Immature natural killer cell (primary cell): ENCODE measurements at regions not wholly inside any gene's neighbourhood (a gene's known extent, or its start where the extent isn't known, plus 50 kb on each side); places are given as distances from the start of the nearest gene placed in this dataset.

Experiments
- DNase-seq, 3 donors: peaks; one replicate each; pipeline ENCODE4 v3.0.0; 2022; ENCODE audit warnings: mixed read lengths in 1 of 3
- H3K27ac Mint-ChIP-seq, 6 donors: one replicate each; pipeline ENCODE4 v1.8.0; 2020; ENCODE audit warnings: mixed read lengths in 6 of 6, mild to moderate bottlenecking in 5 of 6, inconsistent platforms in 4 of 6, moderate library complexity in 3 of 6
- H3K27me3 Mint-ChIP-seq, 3 donors: one replicate each; pipeline ENCODE4 v1.8.0; 2020 to 2021; ENCODE audit warnings: low read depth in 3 of 3, mild to moderate bottlenecking in 3 of 3, mixed read lengths in 3 of 3, moderate library complexity in 3 of 3, inconsistent platforms in 1 of 3
- H3K36me3 Mint-ChIP-seq, 3 donors: one replicate each; pipeline ENCODE4 v1.8.0; 2020; ENCODE audit warnings: mixed read lengths in 3 of 3, inconsistent platforms in 2 of 3, mild to moderate bottlenecking in 2 of 3
- H3K4me1 Mint-ChIP-seq, 2 donors: one replicate each; pipeline ENCODE4 v1.8.0; 2020; ENCODE audit warnings: inconsistent platforms in 2 of 2, mild to moderate bottlenecking in 2 of 2, mixed read lengths in 2 of 2, moderate library complexity in 1 of 2
- H3K4me3 Mint-ChIP-seq, 5 donors: one replicate each; pipeline ENCODE4 v1.8.0; 2020; ENCODE audit warnings: mild to moderate bottlenecking in 5 of 5, mixed read lengths in 5 of 5, inconsistent platforms in 3 of 5, moderate library complexity in 3 of 5
- H3K9me3 Mint-ChIP-seq, 6 donors: one replicate each; pipeline ENCODE4 v1.8.0; 2020; ENCODE audit warnings: mild to moderate bottlenecking in 6 of 6, mixed read lengths in 6 of 6, inconsistent platforms in 4 of 6, moderate library complexity in 3 of 6

- DNase-seq, result no peak
- no peaks in the 10 kb centered on the region for H3K4me1 Mint-ChIP-seq
- peaks cover 3 to 38% (median 8%) of the 10 kb centered on the region in 6 donors for H3K9me3 Mint-ChIP-seq
- no peak overlapping the region for H3K27ac Mint-ChIP-seq
- H3K27me3 Mint-ChIP-seq, result no peaks in the 10 kb centered on the region
- no peak overlapping the region for H3K4me3 Mint-ChIP-seq
- H3K36me3 Mint-ChIP-seq, result no peaks in the 10 kb centered on the region
Measured at GRCh38 chr11:91158891-91159537, 936.2 kb upstream of the CHORDC1 start.

GRCh38 chr11:91158297-91158696, 935.4 kb upstream of the CHORDC1 start:
- no peak overlapping the region for H3K27ac Mint-ChIP-seq
- H3K9me3 Mint-ChIP-seq, result peaks cover 3 to 38% (median 8%) of the 10 kb centered on the region in 6 donors
- no peak overlapping the region for H3K4me3 Mint-ChIP-seq
- no peak for DNase-seq
- no peaks in the 10 kb centered on the region for H3K27me3 Mint-ChIP-seq
- H3K4me1 Mint-ChIP-seq, result no peaks in the 10 kb centered on the region
- no peaks in the 10 kb centered on the region for H3K36me3 Mint-ChIP-seq

- Mint-ChIP-seq H3K4me1 (no peaks in the 10 kb centered on the region), H3K27ac (no peak overlapping the region), H3K27me3 (no peaks in the 10 kb centered on the region), H3K4me3 (no peak overlapping the region), H3K36me3 (peaks cover 0 to 4% (median 0%) of the 10 kb centered on the region in 3 donors), H3K9me3 (peaks cover 6 to 52% (median 20%) of the 10 kb centered on the region in 6 donors)
- DNase-seq, result no peak
Measured at GRCh38 chr11:91156041-91156440, 933.2 kb upstream of the CHORDC1 start.

GRCh38 chr11:91147885-91148284, 925.0 kb upstream of the CHORDC1 start:
- DNase-seq, result no peak
- no peak overlapping the region for H3K27ac Mint-ChIP-seq
- H3K4me1 Mint-ChIP-seq, result no peaks in the 10 kb centered on the region
- no peaks in the 10 kb centered on the region for H3K27me3 Mint-ChIP-seq
- H3K4me3 Mint-ChIP-seq, result no peak overlapping the region
- peaks cover 12 to 51% (median 33%) of the 10 kb centered on the region in 6 donors for H3K9me3 Mint-ChIP-seq
- peaks cover 0 to 2% (median 0%) of the 10 kb centered on the region in 3 donors for H3K36me3 Mint-ChIP-seq

- H3K36me3 Mint-ChIP-seq, result no peaks in the 10 kb centered on the region
- no peak overlapping the region for H3K27ac Mint-ChIP-seq
- H3K4me3 Mint-ChIP-seq, result no peak overlapping the region
- H3K27me3 Mint-ChIP-seq, result no peaks in the 10 kb centered on the region
- no peaks in the 10 kb centered on the region for H3K4me1 Mint-ChIP-seq
- peaks cover 14 to 51% (median 23%) of the 10 kb centered on the region in 6 donors for H3K9me3 Mint-ChIP-seq
- DNase-seq, result no peak
Measured at GRCh38 chr11:91141655-91142054, 918.8 kb upstream of the CHORDC1 start.

- H3K27me3 Mint-ChIP-seq, result no peaks in the 10 kb centered on the region
- H3K9me3 Mint-ChIP-seq, result peaks cover 10 to 31% (median 17%) of the 10 kb centered on the region in 6 donors
- no peak overlapping the region for H3K4me3 Mint-ChIP-seq
- H3K36me3 Mint-ChIP-seq, result peaks cover 0 to 3% (median 0%) of the 10 kb centered on the region in 3 donors
- no peak overlapping the region for H3K27ac Mint-ChIP-seq
- no peaks in the 10 kb centered on the region for H3K4me1 Mint-ChIP-seq
- no peak for DNase-seq
Measured at GRCh38 chr11:91136631-91137030, 913.8 kb upstream of the CHORDC1 start.

GRCh38 chr11:91133361-91133760, 910.5 kb upstream of the CHORDC1 start:
- Mint-ChIP-seq H3K36me3 (peaks cover 0 to 3% (median 0%) of the 10 kb centered on the region in 3 donors), H3K4me1 (no peaks in the 10 kb centered on the region), H3K27ac (no peak overlapping the region), H3K9me3 (peaks cover 8 to 37% (median 16%) of the 10 kb centered on the region in 6 donors), H3K27me3 (peaks cover 0 to 2% (median 0%) of the 10 kb centered on the region in 3 donors), H3K4me3 (no peak overlapping the region)
- DNase-seq, result no peak

- Mint-ChIP-seq H3K9me3 (peaks cover 15 to 38% (median 21%) of the 10 kb centered on the region in 6 donors), H3K27ac (no peak overlapping the region), H3K4me3 (no peak overlapping the region), H3K36me3 (peaks cover 0 to 4% (median 0%) of the 10 kb centered on the region in 3 donors), H3K4me1 (no peaks in the 10 kb centered on the region), H3K27me3 (peaks cover 0 to 2% (median 0%) of the 10 kb centered on the region in 3 donors)
- DNase-seq, result no peak
Measured at GRCh38 chr11:91129596-91129995, 906.7 kb upstream of the CHORDC1 start.

- Mint-ChIP-seq H3K9me3 (peaks cover 13 to 68% (median 40%) of the 10 kb centered on the region in 6 donors), H3K4me1 (no peaks in the 10 kb centered on the region), H3K27ac (no peak overlapping the region), H3K4me3 (no peak overlapping the region), H3K27me3 (no peaks in the 10 kb centered on the region), H3K36me3 (peaks cover 0 to 4% (median 0%) of the 10 kb centered on the region in 3 donors)
- no peak for DNase-seq
Measured at GRCh38 chr11:91124363-91124762, 901.5 kb upstream of the CHORDC1 start.

- no peak overlapping the region for H3K27ac Mint-ChIP-seq
- no peak for DNase-seq
- no peak overlapping the region for H3K4me3 Mint-ChIP-seq
- H3K9me3 Mint-ChIP-seq, result peaks cover 4 to 64% (median 19%) of the 10 kb centered on the region in 6 donors
- H3K4me1 Mint-ChIP-seq, result no peaks in the 10 kb centered on the region
- H3K27me3 Mint-ChIP-seq, result peaks cover 0 to 1% (median 0%) of the 10 kb centered on the region in 3 donors
- no peaks in the 10 kb centered on the region for H3K36me3 Mint-ChIP-seq
Measured at GRCh38 chr11:91115116-91115515, 892.3 kb upstream of the CHORDC1 start.

- no peaks in the 10 kb centered on the region for H3K4me1 Mint-ChIP-seq
- DNase-seq, result no peak
- H3K27me3 Mint-ChIP-seq, result no peaks in the 10 kb centered on the region
- H3K9me3 Mint-ChIP-seq, result peaks cover 2 to 44% (median 13%) of the 10 kb centered on the region in 6 donors
- no peaks in the 10 kb centered on the region for H3K36me3 Mint-ChIP-seq
- no peak overlapping the region for H3K27ac Mint-ChIP-seq
- H3K4me3 Mint-ChIP-seq, result no peak overlapping the region
Measured at GRCh38 chr11:91104237-91104636, 881.4 kb upstream of the CHORDC1 start.

- no peak for DNase-seq
- Mint-ChIP-seq H3K27ac (no peak overlapping the region), H3K36me3 (no peaks in the 10 kb centered on the region), H3K4me1 (no peaks in the 10 kb centered on the region), H3K4me3 (no peak overlapping the region), H3K27me3 (no peaks in the 10 kb centered on the region), H3K9me3 (peaks cover 2 to 43% (median 19%) of the 10 kb centered on the region in 6 donors)
Measured at GRCh38 chr11:91100427-91100826, 877.6 kb upstream of the CHORDC1 start.

- H3K36me3 Mint-ChIP-seq, result peaks cover 0 to 3% (median 0%) of the 10 kb centered on the region in 3 donors
- H3K4me1 Mint-ChIP-seq, result no peaks in the 10 kb centered on the region
- H3K9me3 Mint-ChIP-seq, result peaks cover 4 to 44% (median 26%) of the 10 kb centered on the region in 6 donors
Measured at GRCh38 chr11:91097083-91097482, 874.2 kb upstream of the CHORDC1 start.

GRCh38 chr11:91093141-91093540, 870.3 kb upstream of the CHORDC1 start:
- Mint-ChIP-seq H3K27me3 (no peaks in the 10 kb centered on the region), H3K4me3 (no peak overlapping the region), H3K9me3 (peaks cover 7 to 34% (median 19%) of the 10 kb centered on the region in 6 donors), H3K36me3 (peaks cover 0 to 3% (median 0%) of the 10 kb centered on the region in 3 donors), H3K27ac (no peak overlapping the region), H3K4me1 (no peaks in the 10 kb centered on the region)
- no peak for DNase-seq

More at GRCh38 chr11:91097083-91097482, 874.2 kb upstream of the CHORDC1 start:
- H3K4me3 Mint-ChIP-seq, result no peak overlapping the region
- no peaks in the 10 kb centered on the region for H3K27me3 Mint-ChIP-seq
- DNase-seq, result no peak
- H3K27ac Mint-ChIP-seq, result no peak overlapping the region

GRCh38 chr11:91091563-91091962, 868.7 kb upstream of the CHORDC1 start:
- no peak for DNase-seq
- Mint-ChIP-seq H3K4me1 (no peaks in the 10 kb centered on the region), H3K36me3 (peaks cover 0 to 3% (median 0%) of the 10 kb centered on the region in 3 donors), H3K27ac (no peak overlapping the region), H3K27me3 (no peaks in the 10 kb centered on the region), H3K9me3 (peaks cover 7 to 40% (median 24%) of the 10 kb centered on the region in 6 donors), H3K4me3 (no peak overlapping the region)
